Medulla oblongata (tissue), 1 donor: ENCODE measurements at regions not wholly inside any gene's neighbourhood (a gene's known extent, or its start where the extent isn't known, plus 50 kb on each side); places are given as distances from the start of the nearest gene placed in this dataset.
"Not testable (repeated sequence)": the region's sequence is repeated elsewhere in the genome, so short reads cannot be mapped to it uniquely, and the experiment has no call there.

Experiments used
- DNase-seq: peaks from one replicate; pipeline ENCODE4 v3.0.0-alpha.2; 2015; ENCODE audit errors: extremely low spot score

DNA sequence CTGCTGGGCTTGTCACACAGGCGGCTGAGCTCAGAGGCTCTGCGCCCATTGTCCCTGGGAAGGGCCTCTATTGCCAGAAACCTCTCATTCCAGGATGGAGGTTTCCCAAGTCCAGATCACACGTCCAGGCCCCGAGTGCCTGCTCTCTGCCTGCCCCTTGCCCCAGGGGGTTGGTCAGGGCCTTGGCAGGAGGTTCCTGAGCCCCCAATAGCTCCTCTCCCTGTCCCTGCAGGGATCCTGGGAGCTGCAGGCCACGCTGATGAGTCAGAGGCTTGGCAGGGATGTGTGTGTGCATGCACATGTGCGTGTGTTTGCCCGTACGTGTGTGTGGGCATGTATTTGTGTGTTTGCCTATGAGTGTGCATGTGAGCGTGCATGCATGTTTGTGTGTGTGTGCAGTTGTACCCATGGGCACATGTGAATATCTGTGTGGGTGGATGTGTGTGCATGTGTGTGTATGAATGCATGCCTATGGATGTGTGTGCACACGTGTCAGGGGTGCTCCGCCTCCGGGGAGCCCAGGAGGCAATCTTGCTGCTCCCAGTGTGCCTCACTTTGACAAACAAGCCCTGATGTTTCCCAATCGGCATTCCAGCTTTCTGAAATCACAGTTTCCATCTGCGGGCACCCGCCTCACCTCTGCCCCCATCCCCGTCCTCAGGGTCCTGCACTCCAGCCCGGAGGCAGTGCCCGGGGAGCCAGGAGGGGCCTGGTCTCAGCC is 98.4 kb upstream of the GSE1 start:
- DNase-seq, result peak; percentile 66

DNA sequence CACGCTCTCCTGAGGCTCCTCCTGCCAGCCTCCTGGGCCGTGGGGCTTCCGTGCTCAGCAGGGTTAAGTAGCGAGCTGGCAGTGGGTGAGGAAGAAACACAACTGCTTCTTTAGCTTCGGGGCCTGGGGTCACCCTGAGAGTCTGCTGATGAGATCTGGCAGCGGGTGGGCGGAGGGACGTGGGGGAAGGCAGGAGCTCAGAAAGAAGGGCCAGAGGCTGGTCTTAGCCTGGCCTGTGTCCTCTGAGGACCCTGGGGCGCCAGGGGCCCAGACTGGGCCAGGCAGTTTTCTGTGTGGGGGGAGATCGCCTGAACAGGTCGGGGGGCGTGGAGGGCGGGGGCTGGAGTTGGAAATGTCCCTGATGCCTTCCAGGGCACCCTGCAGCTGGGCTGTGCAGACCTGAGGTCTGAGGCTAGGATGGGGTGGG is 97.8 kb upstream of the GSE1 start:
- DNase-seq, result no peak

- no peak for DNase-seq
Observed at GRCh38 chr16:85515830-85516397, 97.2 kb upstream of the GSE1 start.

- DNase-seq, result no peak
Observed at GRCh38 chr16:85517154-85517553, 96.0 kb upstream of the GSE1 start.

- no peak for DNase-seq
Observed at GRCh38 chr16:85517563-85518179, 95.5 kb upstream of the GSE1 start.

DNA sequence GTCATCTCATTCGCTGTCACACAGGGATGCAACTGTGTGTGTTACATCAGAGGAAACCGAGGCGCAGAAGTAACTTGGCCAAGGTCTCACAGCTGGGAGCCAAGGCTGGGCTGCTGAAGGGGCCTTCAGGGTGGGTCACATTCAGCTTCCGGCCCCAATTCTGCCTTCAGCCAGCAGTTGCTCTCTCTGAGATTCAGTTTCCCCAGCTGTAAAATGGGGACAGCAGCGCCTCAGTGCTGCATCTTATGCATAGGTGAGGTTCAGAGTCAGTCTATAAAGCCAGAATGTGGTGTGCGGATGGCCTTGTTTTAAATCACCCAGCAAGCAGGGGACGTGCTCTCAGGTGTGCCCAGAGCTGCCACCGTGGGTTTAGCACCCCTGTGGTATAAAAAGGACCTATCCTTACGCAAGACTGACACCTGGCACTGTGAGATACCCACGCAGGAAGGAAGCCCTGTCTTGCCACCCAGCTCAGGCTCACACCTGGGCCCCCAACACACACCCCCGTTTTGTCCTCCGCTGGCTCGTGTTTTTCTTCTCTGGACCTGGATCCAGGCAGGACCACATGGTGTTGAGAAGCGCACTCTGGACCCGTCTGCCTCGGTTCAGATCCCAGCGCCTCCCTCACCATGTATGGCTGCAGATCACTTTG is 94.6 kb upstream of the GSE1 start:
- no peak for DNase-seq

DNA sequence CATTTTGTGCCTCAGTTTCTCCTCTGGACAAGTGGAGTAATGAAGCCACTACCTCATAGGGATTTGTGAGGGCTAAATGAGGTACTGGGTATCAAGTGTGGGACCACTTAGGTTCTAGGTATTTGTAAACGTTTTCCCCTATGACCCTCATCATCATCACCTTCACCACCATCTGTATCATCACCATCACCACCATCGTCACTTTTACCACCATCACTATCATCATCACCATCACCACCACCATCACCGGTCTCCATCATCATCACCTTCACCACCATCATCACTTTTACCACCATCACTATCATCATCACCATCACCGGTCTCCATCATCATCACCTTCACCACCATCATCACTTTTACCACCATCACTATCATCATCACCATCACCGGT is 94.1 kb upstream of the GSE1 start:
- not testable (repeated sequence) for DNase-seq

DNA sequence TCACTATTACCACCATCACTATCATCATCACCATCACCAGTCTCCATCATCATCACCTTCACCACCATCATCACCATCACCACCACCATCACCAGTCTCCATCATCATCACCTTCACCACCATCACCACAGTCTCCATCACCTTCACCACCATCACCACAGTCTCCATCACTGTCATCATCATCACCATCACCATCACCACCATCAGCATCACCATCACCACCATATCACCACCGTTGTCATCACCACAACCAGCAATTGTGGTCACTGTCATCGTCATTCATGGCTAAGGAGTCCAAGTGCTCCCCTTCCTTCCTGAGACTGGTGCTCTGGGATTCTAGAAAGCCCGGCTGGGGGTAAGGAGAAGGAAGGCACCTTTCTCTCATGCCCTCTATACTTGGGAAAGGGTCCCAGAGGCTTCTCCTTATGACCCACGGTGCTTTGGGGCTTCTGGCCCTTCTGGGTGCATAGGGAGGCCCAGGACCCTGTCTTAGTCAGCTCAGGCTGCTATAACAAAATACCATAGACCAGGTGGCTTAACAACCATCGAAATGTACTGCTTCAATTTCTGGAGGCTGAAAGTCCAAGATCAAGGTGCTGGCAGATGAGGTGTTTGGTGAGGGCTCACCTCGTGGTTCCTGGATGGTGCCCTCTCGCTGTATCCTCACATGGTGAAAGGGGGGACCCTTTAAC is 93.4 kb upstream of the GSE1 start:
- DNase-seq, result no peak

DNA sequence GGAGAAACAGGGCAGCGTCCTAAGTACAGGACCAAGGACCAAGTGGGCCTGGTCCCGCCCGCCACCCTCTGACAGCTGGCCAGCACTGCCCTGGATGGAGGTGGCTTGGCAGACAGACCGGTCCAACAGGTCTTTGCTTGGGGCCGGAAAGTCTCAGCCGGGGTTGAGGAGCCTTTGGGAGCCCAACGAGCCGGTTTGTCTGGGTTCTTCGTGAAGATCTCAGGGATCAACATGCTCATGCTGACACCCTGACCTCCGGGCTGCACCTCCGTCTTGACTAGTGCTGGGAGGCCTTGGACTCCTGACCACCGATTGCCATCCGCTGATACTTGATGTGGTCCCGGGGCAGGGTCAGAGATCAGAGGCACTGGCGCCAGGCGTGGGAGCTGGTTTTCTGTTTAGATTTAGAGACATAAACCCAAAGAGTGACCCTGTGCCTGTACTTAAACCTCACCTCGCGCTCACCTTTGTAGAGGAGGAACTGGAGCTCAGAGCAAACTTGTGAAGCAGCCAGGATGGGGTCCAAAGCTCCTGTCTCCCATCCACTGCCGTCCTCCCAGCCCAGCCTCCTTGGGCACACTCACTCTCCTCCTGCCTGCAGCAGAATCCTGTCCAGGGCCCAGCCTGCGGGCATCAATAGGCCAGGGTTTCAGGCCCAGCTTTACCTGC is 92.1 kb upstream of the GSE1 start:
- no peak for DNase-seq

DNA sequence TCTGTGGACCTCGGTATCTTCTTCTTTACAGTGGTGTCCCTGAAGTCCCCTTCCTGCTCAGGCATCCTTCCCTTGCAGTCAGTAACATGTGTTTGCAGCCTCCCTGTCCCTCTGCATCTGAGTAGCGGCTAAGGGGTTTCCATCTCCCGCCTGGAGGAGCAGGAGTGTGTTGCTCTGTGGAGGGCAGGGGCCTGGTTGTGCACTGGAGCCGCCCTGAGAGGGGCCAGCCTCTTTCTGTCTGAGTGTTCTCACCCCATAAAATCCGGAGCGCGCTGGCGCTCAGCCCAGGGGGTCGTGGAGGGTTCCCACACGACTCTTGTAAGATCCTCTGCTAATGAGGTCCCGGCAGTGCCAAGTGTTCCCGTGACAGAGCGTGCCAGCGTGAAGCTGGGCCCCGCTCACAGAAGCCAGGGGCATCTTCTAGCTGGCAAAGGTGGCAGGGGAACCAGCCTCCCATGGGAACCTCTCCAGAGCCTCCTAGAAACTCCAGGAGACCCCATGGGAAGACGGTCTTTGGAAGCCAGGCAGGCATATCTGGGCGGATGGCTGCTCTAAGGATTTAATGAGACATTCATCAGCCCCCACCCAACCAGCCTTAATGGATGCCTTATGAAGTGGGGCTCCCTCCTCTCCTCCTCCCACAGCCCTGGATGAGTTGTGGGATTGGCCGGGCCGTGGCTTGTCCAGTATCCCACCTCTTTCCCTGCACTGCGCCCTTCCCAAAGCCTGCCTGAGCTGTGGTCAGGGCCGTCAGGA is 91.4 kb upstream of the GSE1 start:
- no peak for DNase-seq

DNA sequence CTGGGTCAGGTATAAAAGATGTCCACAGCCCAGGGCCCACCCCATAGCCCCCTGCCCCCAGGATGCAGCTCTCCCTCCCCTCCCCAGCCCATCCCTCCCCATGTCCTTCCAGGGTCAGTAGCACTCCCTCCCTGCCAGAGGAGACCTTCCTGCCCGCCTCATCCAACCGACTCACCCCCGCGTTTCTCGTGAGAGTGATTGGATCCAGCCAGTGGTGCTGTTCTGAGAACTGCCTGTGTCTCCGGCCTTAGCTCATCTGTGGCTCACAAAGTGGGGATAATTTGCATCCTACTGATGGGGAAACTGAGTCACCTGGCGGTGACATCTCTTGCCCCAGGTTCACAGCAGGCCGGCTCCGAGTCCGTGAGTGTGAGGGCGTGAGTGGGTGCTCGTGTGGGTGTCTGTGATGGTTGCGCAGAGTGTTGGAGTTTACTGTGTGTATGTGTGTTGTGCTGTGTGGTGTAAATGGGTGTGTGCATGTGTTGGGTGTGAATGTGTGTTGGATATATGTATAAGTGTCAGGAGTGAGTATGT is 90.7 kb upstream of the GSE1 start:
- DNase-seq, result no peak

GRCh38 chr16:85522842-85523601 is 90.1 kb upstream of the GSE1 start:
- no peak for DNase-seq

- no peak for DNase-seq
Observed at GRCh38 chr16:85523602-85524364, 89.3 kb upstream of the GSE1 start.

DNA sequence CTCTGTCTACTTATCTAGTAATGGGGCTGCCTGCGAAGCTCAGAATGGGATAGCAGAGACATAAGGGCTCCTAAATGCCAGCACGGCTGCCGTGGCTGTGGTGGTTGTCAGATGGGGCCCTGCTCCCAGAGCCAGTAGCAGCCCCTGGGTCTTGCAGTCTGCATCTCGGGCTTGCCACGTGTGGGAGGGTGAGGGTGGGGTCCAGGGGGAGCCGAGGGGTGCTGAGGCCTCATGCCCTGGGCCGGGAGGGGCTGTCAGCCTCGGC is 88.8 kb upstream of the GSE1 start:
- DNase-seq, result no peak

- DNase-seq, result peak; percentile 62
Observed at GRCh38 chr16:85524630-85525419, 88.3 kb upstream of the GSE1 start.

DNA sequence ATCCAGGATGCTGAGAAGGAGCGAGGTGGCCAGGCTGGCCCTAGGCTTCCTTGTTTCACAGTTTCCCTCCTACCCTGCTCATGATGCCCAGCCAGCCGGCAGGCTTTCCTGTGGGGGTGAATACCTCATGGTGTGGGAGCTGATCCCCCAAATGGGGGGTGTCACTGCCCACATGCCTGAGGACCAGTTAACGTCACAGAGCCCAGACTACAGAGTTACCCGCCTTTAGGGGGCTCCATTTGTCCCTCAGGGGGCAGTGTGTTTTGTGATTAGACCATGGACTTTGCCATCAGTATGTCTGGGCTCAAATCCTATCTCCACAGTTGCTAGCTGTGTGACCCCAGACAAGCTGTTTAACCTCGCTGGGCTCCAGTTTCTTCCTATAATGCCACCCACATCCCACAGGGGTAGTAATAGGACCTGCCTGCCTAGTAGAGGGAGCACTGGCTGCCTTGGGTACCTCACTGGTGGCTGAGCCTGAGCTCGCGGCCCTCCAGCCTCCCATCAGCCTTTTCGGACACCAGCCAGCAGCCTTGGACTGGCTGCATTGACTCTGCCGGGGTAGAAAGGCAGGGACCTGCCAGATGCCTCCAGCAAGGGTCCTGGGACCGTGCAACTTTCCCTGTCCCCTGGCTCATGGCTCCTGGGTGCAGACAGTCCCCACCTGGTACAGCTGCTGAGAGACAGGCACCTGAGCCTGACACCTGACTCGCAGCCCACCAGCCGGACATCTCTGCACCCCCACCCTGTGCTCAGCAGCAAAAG is 87.5 kb upstream of the GSE1 start:
- DNase-seq, result peak; percentile 10

- DNase-seq, result no peak
Observed at GRCh38 chr16:85526185-85526974, 86.7 kb upstream of the GSE1 start.
